ENCODE measurements at regions not wholly inside any gene's neighbourhood (a gene's known extent, or its start where the extent isn't known, plus 50 kb on each side); places are given as distances from the start of the nearest gene placed in this dataset.

- H3K79me2 ChIP-seq (ENCODE audit: control insufficient read depth, insufficient read depth, low read length) = no peaks in the 10 kb centered on the region
- WGBS (ENCODE audit: insufficient coverage, low coverage, missing lambda C conversion rate) = 18% methylated on average over 17 of the region's 18 CpGs
- in situ Hi-C loops (cut with MboI) (loop anchor here (10.0 kb wide), 2 partner anchors 53 to 353 kb away; no protein-coding TSS in a partner anchor), intact Hi-C loops (cut with micrococcal nuclease) (loop anchor here (1.0 to 10.0 kb wide), 2 partner anchors 103 to 162 kb away; no protein-coding TSS in a partner anchor)
- H3K27me3 ChIP-seq (ENCODE audit: control insufficient read depth in 2 of 2, insufficient read depth in 2 of 2, low read length in 2 of 2) = peaks cover 2 to 6% of the 10 kb centered on the region in 2 experiments; a peak in 3 of 5 replicates
- H3K36me3 ChIP-seq (ENCODE audit: control insufficient read depth, insufficient read depth, low read length) = no peaks in the 10 kb centered on the region
- ATAC-seq (peak; percentile 85), FAIRE-seq (peak; percentile 78), DNase-seq (ENCODE audit: extremely low read depth in 1 of 4, low spot score in 3 of 4) (peak; percentile 30 to 57 (median 38))
- no peaks in the 10 kb centered on the region for H3K9me1 ChIP-seq (ENCODE audit: control insufficient read depth, insufficient read depth, low read length)
- no peak overlapping the region for H3K9ac ChIP-seq (ENCODE audit: insufficient read depth in 1 of 2, low read depth in 2 of 2, low read length in 2 of 2)
- H3K4me3 ChIP-seq = no peak overlapping the region
- CTCF ChIA-PET (ENCODE audit: low intra/inter-chr PET ratio) = interaction anchor here (0.7 kb wide), 1 partner anchor 137 kb away, joined by 3 read pairs; no protein-coding TSS in a partner anchor
- POLR2A ChIA-PET = interaction anchor here (0.6 kb wide), 1 partner anchor 116 kb away, joined by 3 read pairs; no protein-coding TSS in a partner anchor
- no peak overlapping the region for H3K27ac ChIP-seq (ENCODE audit: extremely low read depth, low read depth, low read length)
- no TSS peak for BruUV-seq (replicated peaks)
- no peaks in the 10 kb centered on the region for H4K20me1 ChIP-seq (replicated peaks; ENCODE audit: control insufficient read depth, insufficient read depth, low read length)
- no peaks in the 10 kb centered on the region for H3K9me3 ChIP-seq (replicated peaks; ENCODE audit: control insufficient read depth, insufficient read depth, low read depth, low read length)
- H3K4me2 ChIP-seq (ENCODE audit: insufficient read depth, low read length) = no peak overlapping the region
- no peak overlapping the region for H2AFZ ChIP-seq (ENCODE audit: low read depth, low read length)
- no peaks in the 10 kb centered on the region; a peak in 1 of 5 replicates for H3K4me1 ChIP-seq (replicated peaks in 1 of 2; ENCODE audit: control insufficient read depth in 2 of 2, insufficient read depth in 2 of 2, low read length in 2 of 2)
- TF ChIP-seq ZBTB7A (IDR thresholded peaks at IDR 0.05; ENCODE audit: borderline replicate concordance, control insufficient read depth, low read depth, low read length) (0 out of 2 replicates have a peak, but pooled peaks have one; percentile 23), STAG1 (CRISPR knock-in tag; IDR thresholded peaks at IDR 0.05; ENCODE audit: borderline replicate concordance) (peak; percentile 35; the same call in 1 of the 2 replicates), RFX7 (CRISPR knock-in tag; IDR thresholded peaks at IDR 0.05) (no peak), ZNF551 (CRISPR knock-in tag; IDR thresholded peaks at IDR 0.05) (no peak), L3MBTL2 (IDR thresholded peaks at IDR 0.05) (peak; percentile 25; the same call in 1 of the 2 replicates), STAT5A (IDR thresholded peaks at IDR 0.05; ENCODE audit: borderline replicate concordance, low read length) (no peak), SMC3 (conservative IDR thresholded peaks at IDR 0.05; ENCODE audit: insufficient read depth, low read depth, low read length) (peak; percentile 50; the same call in 1 of the 2 replicates), ZNF79 (CRISPR knock-in tag; IDR thresholded peaks at IDR 0.05; ENCODE audit: low read depth) (no peak), ETS1 (conservative IDR thresholded peaks at IDR 0.05; ENCODE audit: control insufficient read depth, low read depth, low read length) (no peak), CTBP1 (IDR thresholded peaks at IDR 0.05; ENCODE audit: borderline replicate concordance) (peak; percentile 30; the same call in 1 of the 2 replicates), FOXO4 (CRISPR knock-in tag; IDR thresholded peaks at IDR 0.05) (no peak), TFAM (CRISPR knock-in tag; conservative IDR thresholded peaks at IDR 0.05) (no peak), USF1 (CRISPR knock-in tag; IDR thresholded peaks at IDR 0.05) (peak; percentile 73), RCOR1 (IDR thresholded peaks at IDR 0.05; ENCODE audit: borderline replicate concordance in 1 of 2, low read depth in 2 of 2, low read length in 2 of 2) (0 out of 4 replicates have a peak, but pooled peaks of 1 of the 2 experiments have one; percentile 28), ZNF740 (CRISPR knock-in tag; IDR thresholded peaks at IDR 0.05) (peak; percentile 60; the same call in 1 of the 2 replicates), ZNF740 (tag; IDR thresholded peaks at IDR 0.05) (no peak), RAD21 (CRISPR knock-in tag; conservative IDR thresholded peaks at IDR 0.05 in 1 of 2, IDR thresholded peaks at IDR 0.05 in 1 of 2) (peak; percentile 25 to 78)
Observed at GRCh38 chr22:45101515-45102227, 62.1 kb upstream of the NUP50 start.
